ENCODE measurements at regions not wholly inside any gene's neighbourhood (a gene's known extent, or its start where the extent isn't known, plus 50 kb on each side); places are given as distances from the start of the nearest gene placed in this dataset.

DNA sequence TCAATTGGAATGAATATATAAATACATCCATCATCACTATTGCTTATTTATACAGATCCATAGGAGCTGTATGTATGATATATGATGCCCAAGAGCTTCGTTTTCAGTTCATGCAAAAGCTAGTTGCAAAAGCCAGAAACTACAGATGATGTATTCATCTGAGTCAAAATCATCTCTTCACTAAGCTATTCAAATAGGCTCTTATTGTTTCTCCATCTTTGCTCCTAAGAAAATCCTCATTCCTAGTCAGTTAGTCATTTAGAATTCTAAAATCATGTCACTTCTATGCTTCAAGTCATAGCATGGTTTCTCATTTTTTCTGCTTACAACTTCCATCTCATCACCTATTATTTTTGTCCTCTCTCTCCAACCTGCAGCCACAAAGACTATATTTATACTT, 300.1 kb upstream of the TRAM1L1 start:
- no peak for DNase-seq (ENCODE audit: low read depth)
- TF ChIP-seq CTCF (conservative IDR thresholded peaks at IDR 0.05; ENCODE audit: low read length), result no peak
- no peak overlapping the region for H3K4me3 ChIP-seq (ENCODE audit: low read length)

- TF ChIP-seq CTCF (conservative IDR thresholded peaks at IDR 0.05; ENCODE audit: low read length), result no peak
- no peak overlapping the region for H3K4me3 ChIP-seq (ENCODE audit: low read length)
- no peak for DNase-seq (ENCODE audit: low read depth)
These were observed 301.7 kb upstream of the TRAM1L1 start for GRCh38 chr4:117387072-117387471.

GRCh38 chr4:117400039-117400835, 314.9 kb upstream of the TRAM1L1 start:
- no peak overlapping the region for H3K4me3 ChIP-seq (ENCODE audit: low read length)
- DNase-seq (ENCODE audit: low read depth), result peak; percentile 1
- no peak for TF ChIP-seq CTCF (conservative IDR thresholded peaks at IDR 0.05; ENCODE audit: low read length)

DNA sequence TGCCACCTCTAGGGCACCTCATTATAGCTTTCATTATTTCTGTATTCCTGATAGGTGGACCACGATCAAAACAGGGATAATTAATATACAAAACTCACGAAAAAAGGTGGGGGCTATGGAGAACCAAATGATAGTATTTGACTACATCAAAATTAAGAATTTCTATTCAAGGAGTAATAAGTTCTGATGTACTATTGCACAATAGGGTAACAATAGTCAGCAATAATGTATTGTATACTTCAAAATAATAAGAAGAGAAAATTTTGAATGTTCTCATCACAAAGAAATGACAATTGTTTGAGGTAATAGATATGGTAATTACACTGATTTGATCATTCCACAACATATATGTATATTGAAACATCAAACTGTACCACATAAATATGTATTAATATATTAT, 327.3 kb upstream of the TRAM1L1 start:
- TF ChIP-seq CTCF (conservative IDR thresholded peaks at IDR 0.05; ENCODE audit: low read length), result no peak
- no peak overlapping the region for H3K4me3 ChIP-seq (ENCODE audit: low read length)
- no peak for DNase-seq (ENCODE audit: low read depth)

GRCh38 chr4:117417856-117418255, 332.5 kb upstream of the TRAM1L1 start:
- no peak for TF ChIP-seq CTCF (conservative IDR thresholded peaks at IDR 0.05; ENCODE audit: low read length)
- no peak for DNase-seq (ENCODE audit: low read depth)
- H3K4me3 ChIP-seq (ENCODE audit: low read length), result no peak overlapping the region

DNA sequence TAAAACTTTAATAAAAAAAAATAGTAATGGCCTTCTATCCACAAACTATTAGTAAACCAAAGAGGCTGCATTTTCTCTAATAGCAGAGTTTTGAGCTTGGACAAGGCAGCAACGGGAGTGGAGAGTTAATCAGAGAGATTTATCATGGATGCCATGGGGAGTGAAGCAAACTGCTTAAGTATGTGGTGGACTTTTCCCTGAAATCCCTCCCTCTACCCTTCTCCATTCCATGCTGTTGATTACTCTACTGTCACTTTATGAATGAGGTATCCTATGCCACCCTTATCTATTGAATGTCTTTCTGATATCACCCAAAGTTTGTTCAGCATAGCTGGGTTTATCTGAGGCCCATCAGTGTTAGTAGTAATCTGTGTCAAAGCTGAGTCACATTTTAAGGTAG, 335.6 kb upstream of the TRAM1L1 start:
- no peak overlapping the region for H3K4me3 ChIP-seq (ENCODE audit: low read length)
- TF ChIP-seq CTCF (conservative IDR thresholded peaks at IDR 0.05; ENCODE audit: low read length), result no peak
- DNase-seq (ENCODE audit: low read depth), result no peak

GRCh38 chr4:117421706-117422105, 336.3 kb upstream of the TRAM1L1 start:
- DNase-seq (ENCODE audit: low read depth), result no peak
- no peak for TF ChIP-seq CTCF (conservative IDR thresholded peaks at IDR 0.05; ENCODE audit: low read length)
- no peak overlapping the region for H3K4me3 ChIP-seq (ENCODE audit: low read length)
